Kidney tubule cell (primary cell): ENCODE measurements at regions not wholly inside any gene's neighbourhood (a gene's known extent, or its start where the extent isn't known, plus 50 kb on each side); places are given as distances from the start of the nearest gene placed in this dataset.
"Not testable (repeated sequence)": the region's sequence is repeated elsewhere in the genome, so short reads cannot be mapped to it uniquely, and the experiment has no call there.

Source experiments
- DNase-seq: peaks from one replicate; pipeline ENCODE4 v3.0.0-alpha.2; 2018; ENCODE audit warnings: low spot score

DNA sequence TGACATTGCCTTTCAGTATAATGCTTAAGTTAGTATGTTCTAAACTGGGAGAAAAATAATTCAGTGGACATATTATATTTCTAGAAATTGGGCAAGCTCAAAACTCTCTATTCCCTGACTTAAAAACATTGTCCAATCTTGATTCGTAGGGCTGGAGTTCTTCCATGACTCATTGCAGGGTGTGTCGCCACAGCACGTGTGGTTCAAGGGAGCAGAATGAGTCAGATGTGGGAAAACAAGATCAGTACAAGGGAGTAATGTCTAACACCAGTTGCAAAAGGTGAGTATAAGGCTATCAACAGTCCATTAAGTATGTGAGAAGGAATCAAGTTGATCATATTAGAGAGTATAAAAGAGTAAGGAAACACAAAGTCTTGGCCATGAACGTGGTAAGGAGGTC is 887.0 kb downstream of the TMTC2 start:
- peak; percentile 65 for DNase-seq

DNA sequence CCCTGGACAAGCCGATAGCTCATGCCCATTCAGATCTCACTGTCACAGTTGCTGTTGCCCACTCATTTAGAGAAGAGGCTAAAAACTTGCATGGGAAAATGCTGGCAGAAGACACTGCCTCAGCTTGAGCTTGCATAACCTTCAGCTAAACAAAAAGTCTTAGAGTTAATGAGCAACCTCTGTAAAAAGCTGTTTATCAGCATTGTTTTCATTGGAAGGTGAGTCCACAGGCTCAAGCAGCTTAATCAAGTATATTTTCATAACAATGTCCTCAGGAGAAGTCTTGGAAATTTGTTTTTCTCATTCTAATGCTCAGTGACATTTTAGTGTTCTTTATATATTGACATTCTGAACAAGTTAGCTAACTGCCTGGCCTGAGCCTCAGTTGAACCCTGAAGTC is 872.9 kb downstream of the TMTC2 start:
- DNase-seq, result no peak

DNA sequence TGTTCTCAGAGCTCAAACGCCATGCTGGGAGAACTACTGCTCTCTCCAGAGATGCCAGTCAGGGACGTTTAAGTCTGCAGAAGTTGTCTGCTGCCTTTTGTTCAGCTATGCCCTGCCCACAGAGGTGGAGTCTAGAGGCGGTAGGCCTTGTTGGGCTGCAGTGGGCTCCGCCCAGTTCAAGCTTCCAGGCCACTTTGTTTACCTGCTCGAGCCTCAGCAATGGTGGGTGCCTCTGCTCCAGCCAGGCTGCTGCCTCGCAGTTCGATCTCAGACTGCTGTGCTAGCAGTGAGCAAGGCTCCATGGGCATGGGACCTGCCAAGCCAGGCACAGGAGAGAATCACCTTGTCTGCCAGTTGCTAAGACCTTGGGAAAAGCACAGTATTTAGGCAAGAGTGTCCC is 869.3 kb downstream of the TMTC2 start:
- DNase-seq, result not testable (repeated sequence)

DNA sequence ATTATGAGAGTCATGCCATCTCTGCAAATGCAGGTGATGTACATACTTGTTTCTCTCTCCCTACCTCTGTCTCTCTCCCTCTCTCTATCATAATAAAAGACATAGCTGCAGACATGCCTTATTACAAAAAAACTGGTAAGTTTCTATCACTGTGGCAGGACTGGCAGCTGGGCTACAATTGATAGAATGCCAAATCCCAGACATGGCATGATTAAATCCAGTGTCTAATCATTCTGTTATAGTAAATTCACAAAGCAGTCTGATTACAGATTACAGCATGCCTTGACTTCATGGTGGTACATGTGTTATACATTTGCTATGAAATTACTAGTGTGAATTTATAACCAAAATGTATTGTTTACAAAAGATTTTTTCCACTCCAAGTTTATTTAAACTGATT is 854.7 kb downstream of the TMTC2 start:
- no peak for DNase-seq

DNA sequence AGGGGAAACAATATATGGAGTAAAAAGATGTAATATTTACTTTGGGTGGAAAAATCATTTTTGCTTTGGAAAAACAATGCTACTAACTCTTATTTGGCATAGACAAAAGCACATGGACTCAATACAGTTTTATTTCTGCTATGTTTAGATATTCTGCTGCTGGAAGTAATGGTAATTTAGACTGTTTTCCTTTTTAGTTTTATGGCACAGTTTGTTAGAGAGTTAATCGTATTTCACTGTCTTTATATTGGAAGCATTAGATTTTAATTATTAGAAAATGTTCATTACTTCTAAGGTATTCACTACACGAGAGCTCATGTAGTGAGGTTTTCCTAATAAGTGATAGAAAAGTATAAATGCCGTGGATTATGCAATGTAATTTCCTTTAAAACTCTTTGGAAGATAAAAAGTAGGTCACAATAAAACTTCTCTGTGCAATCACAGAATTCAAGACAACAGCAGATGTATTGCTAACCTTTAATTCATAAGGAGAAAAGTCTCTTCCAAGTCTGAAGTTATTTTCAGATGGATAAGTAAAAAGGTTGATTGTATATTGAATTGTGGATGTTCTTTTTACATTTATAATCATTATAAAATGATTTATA is 851.8 kb downstream of the TMTC2 start:
- DNase-seq, result no peak

DNA sequence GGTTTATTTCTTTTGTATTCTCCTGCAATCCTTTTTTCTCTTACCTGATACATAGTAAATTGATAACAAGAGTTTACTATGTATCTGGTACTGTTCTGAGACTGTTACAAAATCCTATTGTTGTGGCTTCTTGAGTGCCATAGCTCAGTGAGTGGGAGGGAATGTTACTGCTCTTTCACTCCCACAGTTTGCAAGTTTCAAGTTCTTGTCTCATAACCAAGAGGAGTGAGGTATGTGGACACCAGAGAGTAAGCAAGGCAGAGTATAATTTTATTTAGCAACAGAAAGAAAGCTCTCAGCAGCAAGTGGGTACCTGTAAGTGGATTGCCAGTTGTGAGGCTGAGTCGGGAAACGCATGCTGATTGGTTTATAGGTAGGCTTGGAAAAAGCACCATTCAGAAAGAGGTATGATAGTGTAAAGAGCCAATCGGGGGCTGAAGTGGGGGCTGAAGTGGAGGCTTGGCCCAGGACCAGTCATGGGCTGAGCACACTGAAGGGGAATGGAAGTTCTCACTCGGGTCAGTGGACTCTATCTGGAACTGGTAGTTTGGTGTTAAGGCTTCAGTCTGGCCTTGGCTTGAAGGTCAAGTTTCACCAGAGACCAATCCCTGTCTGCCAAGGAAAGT is 850.8 kb downstream of the TMTC2 start:
- no peak for DNase-seq

DNA sequence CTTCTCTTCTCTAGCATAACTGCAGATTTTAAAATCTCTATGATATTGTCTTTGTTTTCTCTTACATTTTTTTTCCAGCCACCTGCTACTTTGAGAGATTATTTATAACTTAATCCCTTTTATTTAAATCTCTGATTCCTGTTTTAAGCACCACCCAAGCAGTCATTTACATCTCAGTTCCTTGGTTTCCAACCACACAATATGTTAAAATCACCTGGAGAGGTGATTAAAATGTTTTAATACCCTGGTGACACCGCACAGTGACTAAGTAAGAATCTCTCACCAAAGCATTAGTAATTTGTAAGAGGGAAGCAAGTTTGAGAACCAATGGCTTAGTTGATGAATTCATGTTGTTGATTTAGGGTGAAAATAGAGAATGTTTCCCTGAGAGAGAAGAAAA is 849.8 kb downstream of the TMTC2 start:
- DNase-seq, result no peak

DNA sequence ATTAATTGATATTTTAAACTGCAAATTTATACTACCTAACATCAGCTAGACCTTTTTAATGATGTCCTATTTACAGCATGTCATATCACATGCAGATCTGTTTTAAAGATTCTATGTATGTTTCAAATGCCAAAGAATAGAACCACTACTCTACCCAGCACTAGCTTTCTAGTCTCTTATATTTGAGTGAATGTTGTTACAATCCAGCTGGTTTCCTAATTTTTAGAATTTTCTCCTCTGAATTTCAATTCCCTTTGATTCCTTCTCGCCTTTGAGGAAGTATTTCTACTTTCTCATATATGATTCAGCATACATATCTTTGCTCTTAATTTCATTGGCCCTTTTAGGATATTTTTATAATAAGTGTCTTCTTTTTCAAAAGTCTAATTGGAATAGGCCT is 841.9 kb downstream of the TMTC2 start:
- no peak for DNase-seq

DNA sequence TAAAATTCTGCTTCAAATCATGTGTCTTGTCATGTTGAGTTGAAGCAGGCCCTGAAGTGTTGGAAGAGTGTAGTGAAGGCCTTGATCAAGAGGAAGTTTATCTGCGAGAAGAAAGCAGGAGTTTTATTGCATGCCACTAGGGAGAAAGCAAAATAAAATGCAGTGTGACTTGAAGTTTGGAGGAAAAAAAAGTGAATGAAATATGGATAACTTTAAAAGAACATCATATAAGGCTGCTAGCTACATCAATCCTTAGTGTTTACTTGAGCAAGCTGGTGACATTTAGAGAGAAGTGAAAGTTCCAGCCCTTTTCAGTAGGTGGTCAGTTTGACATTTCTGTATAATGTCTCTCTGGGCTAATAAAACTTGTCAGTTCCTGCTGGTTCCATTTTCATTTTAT is 841.1 kb downstream of the TMTC2 start:
- DNase-seq, result no peak

DNA sequence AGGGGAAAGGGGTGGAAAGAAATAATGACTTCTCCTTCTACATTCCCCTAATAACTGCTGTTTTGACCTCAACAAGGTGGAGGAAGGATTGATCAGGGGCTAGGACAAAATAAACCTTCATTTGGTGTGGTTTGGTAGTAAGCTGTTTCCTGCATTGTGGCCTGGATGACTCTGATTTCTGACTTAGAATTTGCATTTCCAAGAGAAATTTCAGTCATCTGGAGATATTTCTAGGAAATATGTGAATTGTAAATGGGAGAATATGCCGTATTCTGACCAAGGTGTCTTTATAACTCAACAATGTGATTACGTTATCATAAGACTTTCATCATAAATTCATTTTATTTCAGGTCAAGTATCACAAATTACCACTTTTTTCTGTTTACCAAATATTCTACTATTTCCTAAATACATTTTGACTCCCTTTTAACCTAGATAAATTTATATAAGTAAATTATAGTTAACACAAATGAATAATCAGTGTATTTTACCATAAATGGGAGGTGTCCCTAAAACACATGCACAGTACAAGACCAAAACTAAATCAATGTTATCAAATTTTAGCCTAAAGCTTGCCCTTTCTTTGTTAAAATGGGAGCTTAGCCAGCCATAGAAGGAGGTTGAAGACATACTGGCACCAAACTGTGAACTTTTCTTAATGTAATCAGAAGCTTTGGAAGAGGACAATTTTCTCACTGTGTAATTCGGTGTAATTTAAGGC is 828.8 kb downstream of the TMTC2 start:
- no peak for DNase-seq

DNA sequence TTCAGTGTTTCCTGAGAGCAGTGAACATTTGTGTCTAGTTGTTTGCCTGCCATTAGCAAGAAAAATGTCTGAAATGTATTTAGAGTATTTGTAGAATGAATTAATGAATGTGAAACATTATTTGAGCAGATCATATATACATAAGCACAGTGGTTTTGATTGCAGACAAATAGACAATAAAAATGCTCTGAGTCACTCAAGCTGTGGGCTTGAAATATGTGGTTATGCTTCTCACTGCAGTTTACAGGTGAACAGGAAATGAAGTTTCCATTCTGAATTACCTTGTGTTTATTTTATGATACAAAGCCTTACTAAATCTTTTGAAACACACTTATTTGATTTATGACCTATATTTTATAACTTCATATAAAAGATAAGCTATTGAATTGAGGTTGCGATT is 827.7 kb downstream of the TMTC2 start:
- peak; percentile 25 for DNase-seq

DNA sequence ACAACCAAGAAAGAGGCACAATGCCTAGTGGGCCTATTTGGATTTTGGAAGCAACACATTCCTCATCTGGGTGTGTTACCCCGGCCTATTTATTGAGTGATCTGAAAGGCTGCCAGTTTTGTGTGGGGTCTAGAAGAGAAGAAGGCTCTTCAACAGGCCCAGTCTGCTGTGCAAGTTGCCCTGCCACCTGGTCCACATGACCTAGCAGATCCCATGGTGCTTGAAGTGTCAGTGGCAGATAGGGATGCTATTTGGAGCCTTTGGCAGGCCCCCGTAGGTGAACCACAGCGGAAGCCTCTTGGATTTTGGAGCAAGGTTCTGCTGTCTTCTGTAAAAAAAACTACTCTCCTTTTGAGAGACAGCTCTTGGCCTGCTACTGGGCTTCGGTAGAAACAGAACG is 820.1 kb downstream of the TMTC2 start:
- DNase-seq, result no peak

DNA sequence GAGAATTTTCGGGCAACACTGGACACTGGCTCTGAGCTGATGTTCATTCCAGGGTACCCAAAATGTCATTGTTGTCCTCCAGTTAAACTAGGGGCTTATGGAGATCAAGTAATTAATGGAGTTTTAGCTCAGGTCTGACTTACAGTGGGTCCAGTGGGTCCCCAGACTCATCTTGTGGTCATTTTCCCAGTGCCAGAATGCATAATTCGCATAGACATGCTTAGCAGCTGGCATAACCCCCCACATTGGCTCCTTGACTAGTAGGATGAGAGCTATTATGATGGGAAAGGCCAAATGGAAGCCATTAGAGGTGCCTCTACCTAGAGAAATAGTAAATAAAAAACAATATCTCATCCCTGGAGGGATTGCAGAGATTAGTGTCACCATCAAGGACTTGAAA is 818.9 kb downstream of the TMTC2 start:
- no peak for DNase-seq

DNA sequence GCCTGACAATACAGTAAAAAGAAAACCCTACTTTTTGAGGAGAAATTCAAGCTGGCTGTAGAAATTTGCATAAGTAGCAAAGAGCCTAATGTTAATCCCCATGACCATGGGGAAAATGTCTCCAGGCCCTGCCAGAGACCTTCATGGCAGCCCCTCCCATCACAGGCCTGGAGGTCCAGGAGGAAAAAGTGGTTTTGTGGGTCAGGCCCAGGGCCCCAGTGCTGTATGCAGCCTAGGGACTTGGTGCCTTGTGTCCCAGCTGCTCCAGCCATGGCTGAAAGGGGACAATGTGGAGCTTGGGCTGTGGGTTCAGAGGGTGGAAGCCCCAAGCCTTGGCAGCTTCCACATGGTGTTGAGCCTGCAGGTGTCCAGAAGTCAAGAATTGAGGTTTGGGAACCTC is 813.2 kb downstream of the TMTC2 start:
- DNase-seq, result not testable (repeated sequence)

DNA sequence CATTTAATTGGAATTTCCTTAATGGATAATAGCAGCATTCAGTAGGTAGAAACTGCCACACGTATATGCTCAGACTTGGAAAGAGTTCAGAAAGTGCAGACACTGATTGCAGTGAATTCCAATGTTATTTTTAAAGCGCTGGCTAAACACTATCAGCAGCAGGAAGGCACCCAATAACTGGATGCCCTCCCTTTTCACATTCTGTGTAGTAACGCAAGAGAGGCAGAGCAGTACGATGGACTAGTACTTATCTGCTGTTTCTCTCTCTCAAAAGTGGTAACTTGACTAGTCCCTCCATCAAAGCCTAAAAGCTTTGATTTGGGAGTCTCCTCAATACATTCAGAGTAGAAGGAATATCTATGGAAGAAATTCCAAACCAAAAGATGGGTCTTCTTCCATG is 791.0 kb downstream of the TMTC2 start:
- DNase-seq, result no peak

DNA sequence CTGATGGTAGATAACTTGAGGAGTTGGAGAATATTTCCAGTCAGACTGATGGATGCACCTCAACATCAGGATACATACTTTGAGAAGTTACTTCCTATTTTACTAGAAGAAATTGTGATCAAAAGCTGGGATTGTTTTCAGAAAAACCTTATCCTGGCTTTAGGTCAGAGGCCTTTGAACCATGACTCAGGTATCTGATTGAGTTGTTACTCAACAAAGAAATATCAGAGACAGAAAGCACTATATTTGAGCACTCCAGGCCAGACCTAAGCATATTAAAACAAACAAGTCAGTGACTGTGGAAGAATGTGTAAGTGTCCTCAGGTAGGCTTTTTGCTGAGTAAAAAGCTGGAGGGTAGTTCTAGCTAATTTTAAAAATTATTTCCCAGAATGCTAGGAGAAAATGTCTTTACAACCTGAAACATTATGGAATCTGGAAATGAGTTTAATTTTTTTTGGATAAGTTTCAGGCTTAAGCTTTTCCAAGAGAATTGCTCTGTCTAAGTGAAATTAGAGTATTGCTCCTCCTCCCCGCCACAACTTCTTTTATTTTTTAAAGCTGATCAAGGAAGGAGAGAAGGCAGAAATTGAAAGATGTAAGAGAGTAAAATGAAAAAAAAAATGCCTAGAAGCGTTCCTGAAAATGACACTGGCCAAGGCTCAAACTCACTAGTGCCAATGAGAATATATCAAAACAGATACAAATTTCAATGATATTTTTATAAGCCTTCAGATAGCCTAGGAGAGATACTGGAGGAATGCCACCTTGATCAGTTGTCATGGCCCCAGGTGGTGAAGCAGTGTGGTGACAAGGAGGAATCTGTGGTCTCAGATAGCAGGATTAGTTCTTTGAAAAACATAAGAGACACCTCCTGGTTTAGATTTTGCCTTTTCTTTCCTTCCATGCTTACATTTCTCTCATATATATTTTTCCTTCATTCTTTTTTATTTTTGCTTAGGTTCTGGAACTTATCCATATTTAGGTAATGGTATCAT is 790.3 kb downstream of the TMTC2 start:
- no peak for DNase-seq

DNA sequence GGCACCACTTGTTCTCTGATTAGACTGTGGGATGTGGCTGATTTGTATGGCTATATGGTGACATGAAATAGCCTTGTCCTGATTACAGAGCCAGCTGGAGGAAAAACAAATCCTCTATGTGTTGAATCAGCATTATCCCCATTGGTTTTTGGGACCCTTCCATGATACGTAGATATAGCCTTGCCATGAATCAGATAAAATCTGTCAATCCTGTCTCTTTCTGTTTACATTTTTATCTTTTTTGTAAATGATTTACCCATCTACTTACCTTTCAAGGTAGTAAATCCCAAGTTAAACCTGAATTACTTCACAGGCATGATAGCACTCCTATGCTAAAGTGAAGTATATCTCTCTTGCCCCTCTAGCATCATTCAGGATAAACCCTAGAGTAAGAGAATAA is 789.3 kb downstream of the TMTC2 start:
- DNase-seq, result no peak

DNA sequence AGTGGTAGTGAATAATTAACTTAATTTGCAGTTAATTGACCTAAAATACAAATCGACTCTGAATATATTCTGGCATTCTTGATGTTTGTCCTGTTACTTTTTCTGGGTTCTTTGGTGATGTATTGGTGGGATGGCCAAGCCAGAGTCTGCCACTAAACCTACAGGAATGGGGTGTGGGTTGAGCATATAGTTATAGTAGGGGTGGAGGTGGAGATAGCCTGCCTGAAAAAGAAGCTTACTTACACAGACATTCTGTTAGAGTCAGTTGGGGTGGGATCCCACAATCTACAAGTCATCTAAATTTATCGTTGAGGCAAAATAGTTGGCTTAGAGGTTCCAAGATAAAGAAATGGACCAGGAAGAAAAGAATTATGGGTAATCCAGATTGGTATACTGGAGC is 787.7 kb downstream of the TMTC2 start:
- DNase-seq, result no peak

DNA sequence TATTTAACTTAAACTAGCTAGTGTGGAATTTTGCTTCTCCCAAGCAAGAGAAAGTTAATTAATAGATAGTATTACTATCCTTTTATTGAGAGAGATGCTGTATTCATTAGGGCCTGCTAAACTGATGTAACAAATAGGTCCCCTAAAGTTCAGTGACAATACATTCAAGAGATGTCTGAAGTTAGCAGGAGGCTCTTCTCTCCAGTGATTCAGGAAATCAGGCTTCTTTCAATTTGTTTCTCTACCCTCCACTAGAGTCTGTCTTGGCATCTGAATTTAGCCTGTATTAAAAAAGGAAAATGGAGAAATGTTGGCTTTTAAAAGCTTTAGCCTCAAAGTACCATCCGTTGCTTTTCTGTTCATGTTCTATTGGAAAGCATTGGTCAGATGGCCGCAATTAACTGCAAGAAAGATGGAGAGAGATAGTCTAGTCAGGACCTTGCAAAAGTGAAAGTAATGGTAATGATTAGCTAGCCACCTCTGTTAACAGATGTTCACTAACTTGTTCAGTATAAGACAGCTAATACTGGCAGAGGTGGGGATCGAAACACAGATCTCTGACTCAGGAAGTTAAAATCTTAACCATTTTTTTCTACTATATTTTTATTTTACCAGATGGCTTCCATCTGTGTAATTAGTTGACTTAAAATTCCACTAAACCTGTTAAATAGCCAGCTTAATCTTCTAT is 786.8 kb downstream of the TMTC2 start:
- peak; percentile 64 for DNase-seq

DNA sequence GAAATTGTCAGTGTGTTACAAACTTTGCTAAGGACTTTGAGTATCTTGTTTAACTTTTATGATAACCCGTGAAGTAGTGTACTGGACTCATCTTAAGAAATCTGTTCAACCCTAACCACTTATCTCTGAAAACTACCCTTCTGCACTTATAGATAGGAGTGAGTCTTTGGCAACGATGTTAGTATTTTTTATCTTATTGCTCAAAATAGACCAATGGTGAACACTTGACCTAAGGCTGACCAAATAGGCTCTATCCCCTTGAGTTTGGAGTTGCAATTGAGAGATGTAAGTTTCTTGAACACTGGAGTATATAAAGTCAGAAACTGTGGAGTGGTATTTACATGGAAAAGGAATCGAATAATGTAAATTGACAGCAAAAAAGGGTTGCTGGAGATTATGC is 786.1 kb downstream of the TMTC2 start:
- no peak for DNase-seq

DNA sequence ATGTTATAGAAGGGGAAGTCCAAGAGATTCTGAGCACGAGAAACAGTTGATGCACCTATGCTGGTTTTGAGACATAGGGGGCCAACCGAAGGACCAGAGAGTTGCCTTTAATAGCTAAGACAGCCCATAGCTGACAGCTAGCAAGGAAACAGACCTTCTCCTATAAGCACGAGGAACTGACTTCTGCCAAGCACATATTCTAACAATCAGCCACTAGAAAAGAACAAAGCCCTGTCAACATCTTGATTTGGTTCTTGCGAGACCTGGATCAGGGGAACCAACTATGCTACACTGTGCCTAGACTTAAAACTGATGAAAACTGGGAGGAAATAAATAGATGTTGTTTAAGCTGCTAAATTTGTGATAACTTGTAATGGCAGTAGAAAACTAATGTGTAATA is 785.6 kb downstream of the TMTC2 start:
- DNase-seq, result no peak

DNA sequence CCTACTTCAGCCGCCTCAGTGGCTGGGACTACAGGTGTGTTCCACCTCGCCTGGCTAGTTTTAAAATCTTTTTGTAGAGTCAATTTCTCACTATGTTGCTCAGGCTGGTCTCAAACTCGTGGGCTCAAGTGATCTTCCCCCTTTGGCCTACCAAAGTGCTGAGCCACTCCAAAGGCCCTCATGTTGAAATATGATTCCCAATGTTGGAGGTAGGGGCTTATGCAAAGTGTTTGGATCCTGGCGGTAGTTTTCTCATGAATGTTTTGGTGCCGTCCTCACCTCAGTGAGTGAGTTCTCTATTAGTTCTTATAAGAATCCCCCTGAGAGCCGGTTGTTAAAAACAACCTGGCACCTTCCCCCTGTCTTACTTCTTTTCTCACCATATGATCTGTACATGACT is 784.6 kb downstream of the TMTC2 start:
- no peak for DNase-seq
